ENCODE measurements at regions not wholly inside any gene's neighbourhood (a gene's known extent, or its start where the extent isn't known, plus 50 kb on each side); places are given as distances from the start of the nearest gene placed in this dataset.

DNA sequence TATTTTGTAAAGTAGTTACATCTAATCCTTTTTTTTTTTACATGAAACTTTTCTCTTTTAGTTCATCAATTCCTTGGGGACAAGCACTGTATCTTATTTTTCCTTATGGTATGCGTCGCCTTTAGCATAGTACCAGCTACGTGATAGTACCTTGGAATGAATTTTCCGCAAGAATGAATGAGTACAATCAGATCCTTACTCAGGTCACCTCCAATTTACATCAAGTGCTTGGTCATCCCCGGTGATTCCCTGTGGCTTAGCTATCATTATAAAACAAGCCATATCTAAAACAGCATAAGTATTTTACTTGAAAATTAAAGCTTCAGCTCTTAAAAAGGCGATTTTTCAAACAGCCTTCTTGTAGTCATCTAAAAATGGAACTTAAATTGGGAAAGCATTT, 680.4 kb upstream of the MAP3K7 start:
- Histone ChIP-seq H3K4ac (ENCODE audit: low read depth, low read length) (no peak overlapping the region), H3K4me2 (ENCODE audit: insufficient read depth, insufficient read length, low read length) (no peak overlapping the region), H4K8ac (replicated peaks; ENCODE audit: insufficient read length, low read depth, low read length) (no peak overlapping the region), H3K9me3 (ENCODE audit: control insufficient read depth, low read depth, low read length) (no peaks in the 10 kb centered on the region), H3K9ac (ENCODE audit: extremely low read depth, insufficient read length, low read length) (no peak overlapping the region), H3K27me3 (ENCODE audit: insufficient read depth, low read length) (no peaks in the 10 kb centered on the region), H3T11ph (ENCODE audit: low read length) (no peak overlapping the region), H4K5ac (ENCODE audit: insufficient read length, low read depth, low read length) (no peak overlapping the region), H2BK15ac (ENCODE audit: low read depth, low read length) (no peak overlapping the region), H2BK5ac (ENCODE audit: insufficient read length, low read length) (no peak overlapping the region), H3K27ac (ENCODE audit: insufficient read length, low read depth, low read length) (no peak overlapping the region), H3K23ac (ENCODE audit: insufficient read length, low read depth, low read length) (no peak overlapping the region), H4K91ac (ENCODE audit: insufficient read length, low read depth, low read length) (no peak overlapping the region), H3K4me1 (ENCODE audit: insufficient read depth, low read length) (no peaks in the 10 kb centered on the region), H3K14ac (ENCODE audit: insufficient read depth, low read length) (no peak overlapping the region), H3K79me1 (ENCODE audit: insufficient read depth, low read depth, low read length, poor library complexity, severe bottlenecking) (no peaks in the 10 kb centered on the region), H3K79me2 (ENCODE audit: insufficient read depth, low read length) (no peaks in the 10 kb centered on the region), H2AFZ (ENCODE audit: low read length) (no peak overlapping the region), H2BK120ac (ENCODE audit: low read depth, low read length, poor library complexity, severe bottlenecking) (no peak overlapping the region), H2BK12ac (ENCODE audit: insufficient read length, low read depth, low read length) (no peak overlapping the region), H2BK20ac (ENCODE audit: low read depth, low read length, poor library complexity, severe bottlenecking) (no peak overlapping the region), H2AK5ac (ENCODE audit: insufficient read length, low read length) (no peak overlapping the region), H3K18ac (ENCODE audit: insufficient read length, low read depth, low read length) (no peak overlapping the region), H3K23me2 (ENCODE audit: insufficient read length, low read depth, low read length, poor library complexity, severe bottlenecking) (no peaks in the 10 kb centered on the region), H3K56ac (ENCODE audit: insufficient read length, low read depth, low read length) (no peak overlapping the region), H4K20me1 (ENCODE audit: control insufficient read depth, insufficient read depth, insufficient read length) (no peaks in the 10 kb centered on the region)
- Mint-ChIP-seq H3K36me3 (ENCODE audit: insufficient read depth in 1 of 3, low read depth in 3 of 3) (no peaks in the 10 kb centered on the region), H3K9me3 (peaks cover 0 to 3% of the 10 kb centered on the region in 2 experiments; a peak in 1 of 5 replicates), H3K4me1 (no peaks in the 10 kb centered on the region), H3K4me3 (no peak overlapping the region), H3K27ac (no peak overlapping the region), H3K27me3 (ENCODE audit: low read depth) (peaks cover 2% of the 10 kb centered on the region; the same call in 1 of the 2 replicates)
- WGBS (ENCODE audit: extremely low coverage, insufficient read length, low lambda C conversion rate): no CpG with 5 or more reads among the region's 6 CpGs
- DNase-seq: no peak
- TF ChIP-seq, protein P1, sequence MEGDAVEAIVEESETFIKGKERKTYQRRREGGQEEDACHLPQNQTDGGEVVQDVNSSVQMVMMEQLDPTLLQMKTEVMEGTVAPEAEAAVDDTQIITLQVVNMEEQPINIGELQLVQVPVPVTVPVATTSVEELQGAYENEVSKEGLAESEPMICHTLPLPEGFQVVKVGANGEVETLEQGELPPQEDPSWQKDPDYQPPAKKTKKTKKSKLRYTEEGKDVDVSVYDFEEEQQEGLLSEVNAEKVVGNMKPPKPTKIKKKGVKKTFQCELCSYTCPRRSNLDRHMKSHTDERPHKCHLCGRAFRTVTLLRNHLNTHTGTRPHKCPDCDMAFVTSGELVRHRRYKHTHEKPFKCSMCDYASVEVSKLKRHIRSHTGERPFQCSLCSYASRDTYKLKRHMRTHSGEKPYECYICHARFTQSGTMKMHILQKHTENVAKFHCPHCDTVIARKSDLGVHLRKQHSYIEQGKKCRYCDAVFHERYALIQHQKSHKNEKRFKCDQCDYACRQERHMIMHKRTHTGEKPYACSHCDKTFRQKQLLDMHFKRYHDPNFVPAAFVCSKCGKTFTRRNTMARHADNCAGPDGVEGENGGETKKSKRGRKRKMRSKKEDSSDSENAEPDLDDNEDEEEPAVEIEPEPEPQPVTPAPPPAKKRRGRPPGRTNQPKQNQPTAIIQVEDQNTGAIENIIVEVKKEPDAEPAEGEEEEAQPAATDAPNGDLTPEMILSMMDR (conservative IDR thresholded peaks at IDR 0.05): no peak

Data from H9 (cell line).